Amygdala (tissue), 56 donors: ENCODE measurements at regions not wholly inside any gene's neighbourhood (a gene's known extent, or its start where the extent isn't known, plus 50 kb on each side); places are given as distances from the start of the nearest gene placed in this dataset.
"Not testable (repeated sequence)": the region's sequence is repeated elsewhere in the genome, so short reads cannot be mapped to it uniquely, and the experiment has no call there.

Experiments used
- DNase-seq, 56 donors: peaks; one replicate each; lab custom pipeline; 2025; lab: John Stamatoyannopoulos, UW

DNA sequence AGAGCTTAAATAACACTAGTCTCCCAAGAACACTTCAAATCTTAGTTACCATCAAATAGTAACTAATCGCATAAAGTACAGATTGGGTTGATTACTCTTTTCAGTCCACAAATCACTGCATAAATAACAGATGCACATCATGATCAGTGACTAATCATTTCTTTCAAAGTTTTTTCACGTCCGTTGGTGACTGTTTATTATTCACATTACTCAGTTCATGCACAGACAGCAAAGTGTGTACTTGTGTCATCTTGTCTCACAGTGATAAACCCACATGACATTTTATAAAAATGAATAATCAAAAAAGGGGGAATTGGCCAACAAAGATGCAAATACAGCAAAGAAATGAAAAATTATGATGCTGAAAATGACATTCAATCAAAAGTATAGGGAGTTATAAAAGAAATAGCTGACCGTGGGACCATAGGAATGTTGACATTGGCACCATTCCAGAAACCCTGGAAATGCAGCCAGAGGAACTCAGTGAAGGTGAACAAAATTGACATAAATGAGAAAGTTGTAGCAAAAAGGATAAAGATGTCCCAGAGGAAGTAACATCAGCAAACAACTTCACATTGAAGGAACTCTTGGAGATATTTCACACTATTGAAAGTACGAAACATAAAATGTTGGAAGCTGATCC lies 161.5 kb downstream of the SOX3 start:
- no peak for DNase-seq

- DNase-seq: no peak
These were observed 162.5 kb downstream of the SOX3 start for GRCh38 chrX:140342410-140342809.

DNA sequence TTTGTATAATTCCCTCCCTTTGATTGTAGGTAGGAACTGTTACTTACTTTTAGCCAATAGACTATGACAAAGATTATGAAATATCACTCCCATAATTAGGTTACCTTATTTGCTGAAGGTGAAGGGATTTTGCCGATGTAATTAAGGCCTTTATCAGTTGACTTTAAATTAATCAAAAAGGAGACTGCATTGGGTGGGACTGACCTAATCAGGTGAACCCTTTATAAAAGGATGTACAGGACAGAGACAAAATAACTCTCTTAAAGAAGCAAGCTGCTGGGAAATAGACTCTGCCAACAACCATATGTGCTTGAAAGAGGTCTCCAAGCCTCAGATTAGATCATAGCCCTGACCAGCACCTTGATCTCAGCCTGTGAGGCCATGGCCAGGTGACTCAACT lies 167.6 kb downstream of the SOX3 start:
- DNase-seq: no peak

- peak in 1 of 56 donors; percentile 5 for DNase-seq
These were observed 186.6 kb downstream of the SOX3 start for GRCh38 chrX:140318296-140318695.

- no peak for DNase-seq
These were observed 187.4 kb downstream of the SOX3 start for GRCh38 chrX:140317462-140317861.

DNA sequence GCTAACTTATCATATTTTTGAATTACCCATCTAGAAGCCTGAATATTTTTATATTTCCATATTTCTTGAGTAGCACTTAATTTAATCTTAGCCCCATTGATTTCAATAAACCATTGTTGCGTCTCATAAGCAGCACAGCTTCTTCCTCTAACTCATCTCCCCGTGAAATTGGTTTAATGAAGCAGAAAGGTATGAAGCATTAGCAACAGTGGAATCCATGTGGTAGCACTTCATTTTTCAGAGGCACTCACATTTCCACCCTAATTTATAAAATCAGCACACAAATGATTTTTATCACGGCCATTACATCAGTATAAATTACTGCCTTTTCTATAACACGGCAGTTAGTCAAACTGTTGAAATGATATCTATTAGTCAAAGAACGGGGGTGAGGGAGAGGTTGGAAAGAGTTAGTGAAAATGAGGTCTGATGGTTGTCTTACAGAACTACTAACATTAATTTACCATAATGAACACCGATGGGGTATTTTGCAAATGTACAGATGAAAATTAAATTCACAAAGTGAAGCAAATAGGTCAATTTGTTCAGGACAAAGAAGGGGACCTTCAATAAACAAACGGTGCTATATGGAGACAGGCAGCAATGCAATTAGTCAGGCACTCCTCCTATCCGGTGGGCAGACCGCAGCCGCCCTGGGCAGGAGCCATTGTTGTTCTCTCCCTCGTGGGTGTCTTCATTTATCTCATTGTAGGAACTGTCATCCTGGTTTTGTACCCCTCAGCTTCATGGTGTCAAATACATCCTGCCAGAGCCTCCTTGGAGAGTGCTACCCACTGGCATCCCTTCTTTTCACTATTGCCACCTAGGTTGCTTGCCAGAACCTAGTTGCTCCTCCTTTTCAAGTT lies 205.7 kb downstream of the SOX3 start:
- DNase-seq: no peak

- DNase-seq: no peak
These were observed 207.6 kb downstream of the SOX3 start for GRCh38 chrX:140297273-140297672.

DNA sequence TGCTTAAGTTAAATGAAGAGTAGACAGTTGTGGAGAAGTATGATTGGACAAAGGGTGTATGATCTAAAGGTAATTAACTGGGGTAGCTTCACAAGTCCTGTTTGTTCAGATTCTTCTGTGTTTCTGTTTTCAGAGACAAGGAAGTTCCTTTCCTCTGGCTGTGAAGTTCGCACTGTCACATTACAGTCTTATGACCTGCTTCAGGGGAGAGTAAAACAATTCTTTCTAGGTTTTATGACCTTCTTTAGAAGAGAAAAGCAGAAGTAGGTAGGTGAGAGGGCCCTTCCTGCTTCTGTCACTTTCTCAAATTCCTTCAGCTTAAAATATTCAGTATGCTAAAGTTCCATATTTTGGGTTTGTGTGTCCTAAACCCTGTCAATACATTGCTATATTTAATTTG lies 211.9 kb downstream of the SOX3 start:
- DNase-seq: no peak

DNA sequence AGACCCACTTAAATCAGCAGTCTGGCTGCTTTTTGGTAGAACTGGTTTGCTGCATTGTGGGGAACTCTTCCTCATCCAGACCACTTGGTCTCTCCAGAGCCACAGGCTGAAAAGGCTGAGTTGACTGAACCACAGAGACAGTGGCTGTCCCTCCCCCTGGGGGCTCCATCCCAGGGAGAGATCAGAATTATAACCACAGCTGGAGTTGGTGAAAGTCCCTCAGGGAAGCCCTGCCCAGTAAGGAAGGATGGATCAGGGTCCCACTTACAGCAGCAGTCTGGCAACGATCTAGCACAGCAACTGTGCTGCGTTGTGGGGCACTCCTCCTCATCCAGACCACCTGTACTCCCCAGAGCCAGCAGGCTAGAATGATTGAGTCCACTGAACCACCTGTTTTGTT lies 212.7 kb downstream of the SOX3 start:
- no peak for DNase-seq

- DNase-seq: no peak
These were observed 229.9 kb downstream of the SOX3 start for GRCh38 chrX:140274811-140275525.

DNA sequence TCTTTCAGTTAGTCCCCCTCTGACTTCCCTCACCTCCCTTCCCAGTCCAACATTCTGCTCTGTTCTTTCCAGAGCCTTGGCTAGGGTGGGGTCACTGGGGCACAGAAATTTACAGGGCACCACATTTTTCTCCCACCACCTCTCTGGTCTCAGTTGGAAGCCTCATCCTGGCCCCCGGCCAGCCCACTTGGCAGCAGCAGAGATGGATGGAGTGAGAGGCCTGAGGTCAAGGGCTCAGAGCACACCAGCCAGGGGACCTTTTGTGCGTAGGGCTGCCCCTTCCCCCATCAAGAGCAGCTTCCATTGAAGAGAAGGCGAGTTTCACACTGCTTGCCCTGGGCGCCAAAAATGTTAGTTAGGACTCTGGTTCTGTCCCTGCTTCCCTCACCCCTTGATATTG lies 230.9 kb downstream of the SOX3 start:
- DNase-seq: no peak

DNA sequence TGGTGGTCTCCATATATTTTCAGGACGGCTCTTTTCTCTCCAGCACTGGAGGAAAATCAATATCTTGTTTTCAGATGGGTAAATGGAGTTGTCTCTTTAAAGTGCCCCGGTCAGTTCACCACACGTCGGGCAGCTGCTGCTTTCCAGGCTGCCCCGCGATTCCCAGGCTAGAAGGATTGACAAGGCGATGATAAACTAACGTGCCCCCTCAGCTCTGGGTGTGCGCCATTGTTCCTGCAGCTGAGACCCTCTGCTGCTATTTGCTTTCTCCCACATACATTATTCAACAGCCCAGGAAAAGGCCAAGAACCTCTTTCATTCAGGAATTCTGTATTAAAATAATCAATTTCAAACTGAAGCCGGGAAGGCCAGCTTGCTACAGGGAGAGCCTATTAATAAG lies 254.5 kb downstream of the SOX3 start:
- no peak for DNase-seq

DNA sequence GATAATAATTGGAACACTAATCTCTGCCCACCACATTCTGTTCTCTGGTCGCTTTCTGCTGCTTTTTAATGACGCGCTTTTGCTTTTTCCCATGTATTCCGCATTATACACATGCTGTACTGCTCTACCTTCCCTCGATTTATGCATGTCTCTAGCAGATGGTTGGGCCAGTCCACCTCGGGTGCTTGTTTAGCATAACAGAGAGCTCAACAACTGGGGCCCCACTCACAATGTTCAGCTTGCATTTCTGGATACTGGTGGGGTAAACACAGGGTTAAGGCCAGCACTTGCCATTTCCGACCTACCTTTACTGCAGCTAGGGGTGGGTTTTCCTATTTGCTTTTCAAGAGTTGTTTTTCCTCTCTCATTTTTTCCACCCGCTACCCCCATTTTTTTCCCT lies 255.8 kb downstream of the SOX3 start:
- DNase-seq: no peak

GRCh38 chrX:140229191-140229590 lies 263.9 kb upstream of the CXorf66 start:
- DNase-seq: no peak

DNA sequence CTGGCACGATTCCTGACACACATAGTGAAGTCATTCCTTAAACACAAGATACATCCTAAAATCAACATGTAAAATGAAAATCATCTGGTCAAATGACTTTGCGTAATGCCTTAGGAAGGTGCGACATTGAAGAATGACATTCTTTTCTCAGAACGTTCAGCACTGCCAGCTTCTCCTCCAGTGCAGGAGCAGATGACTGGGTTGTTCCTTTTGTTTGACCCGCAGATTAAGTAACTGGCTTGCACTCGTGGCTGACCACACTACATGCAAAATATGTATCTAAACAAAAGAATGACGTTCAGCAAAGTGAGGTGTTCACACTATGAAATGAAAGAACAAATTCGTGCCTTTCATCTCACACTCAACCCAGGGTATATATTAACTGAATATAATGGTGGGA lies 260.7 kb upstream of the CXorf66 start:
- DNase-seq: not testable (repeated sequence)

GRCh38 chrX:140215894-140216293 lies 250.6 kb upstream of the CXorf66 start:
- DNase-seq: not testable (repeated sequence)

DNA sequence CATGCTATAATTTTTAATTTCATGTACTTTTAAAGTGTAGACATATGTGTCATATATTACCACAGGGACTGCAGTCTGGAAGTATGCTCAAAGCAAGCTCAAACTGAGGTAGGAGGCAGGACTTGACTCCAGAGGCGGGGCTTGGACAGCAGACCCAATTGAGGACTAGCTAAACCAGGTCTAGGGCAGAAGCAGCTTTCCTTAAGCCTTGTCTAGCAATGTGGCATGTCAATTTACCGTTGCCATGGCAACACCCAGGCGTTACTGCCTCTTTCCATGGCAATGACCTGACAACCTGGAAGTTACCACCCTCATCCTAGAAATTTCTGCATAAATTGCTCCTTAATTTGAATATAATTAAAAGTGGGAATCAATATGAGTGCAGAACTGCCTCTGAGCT lies 249.2 kb upstream of the CXorf66 start:
- DNase-seq: not testable (repeated sequence)

DNA sequence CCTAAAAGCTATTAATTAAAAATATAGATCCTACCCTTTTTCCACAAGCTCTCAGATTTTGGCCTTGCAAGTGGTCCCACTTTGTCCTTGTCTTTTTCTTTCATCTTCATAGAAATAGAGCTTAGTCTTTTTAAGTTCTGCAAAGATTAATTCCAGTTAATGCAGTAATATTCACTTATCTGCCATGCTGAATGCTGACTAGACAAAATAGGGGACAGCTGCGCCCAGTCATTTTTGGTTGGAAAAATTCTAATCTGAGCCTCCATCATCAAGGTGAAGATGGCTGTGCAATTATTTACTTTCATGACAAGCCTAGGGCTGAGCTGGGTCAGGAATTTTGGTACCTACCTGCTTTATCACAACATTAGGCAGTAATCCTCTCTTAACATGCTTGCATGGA lies 241.3 kb upstream of the CXorf66 start:
- no peak for DNase-seq

DNA sequence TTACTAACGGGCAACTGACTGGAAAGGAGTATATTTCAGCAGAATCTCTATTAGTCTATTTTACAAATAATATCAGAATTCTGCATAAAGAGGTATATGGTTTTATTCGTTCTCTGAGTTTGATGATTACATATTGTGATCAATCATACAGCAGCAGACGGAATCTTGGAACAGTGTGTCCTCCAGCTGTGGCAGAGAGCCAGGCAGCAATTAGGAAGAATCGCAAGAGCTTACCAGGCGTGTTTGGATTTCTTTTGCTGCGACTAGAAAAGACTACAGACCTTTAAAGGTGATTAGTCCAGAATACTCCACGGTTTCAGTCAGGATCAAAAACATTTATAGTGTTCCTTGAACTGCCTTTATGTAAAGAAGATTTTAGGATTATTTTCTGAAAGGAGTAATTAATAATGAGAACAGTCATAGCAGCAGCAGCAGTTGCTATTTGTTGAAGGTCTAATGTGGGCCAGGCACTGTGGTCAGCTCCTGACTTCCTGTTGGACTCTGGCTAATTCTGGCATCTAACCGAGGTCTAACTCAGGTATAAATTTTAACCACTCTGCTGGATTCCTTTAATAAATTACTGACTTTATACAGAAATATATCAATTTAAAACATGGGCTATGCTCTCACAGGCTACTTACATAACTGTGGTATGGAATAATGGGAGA lies 225.3 kb upstream of the CXorf66 start:
- DNase-seq: no peak

GRCh38 chrX:140180585-140180984 lies 215.3 kb upstream of the CXorf66 start:
- DNase-seq: no peak

DNA sequence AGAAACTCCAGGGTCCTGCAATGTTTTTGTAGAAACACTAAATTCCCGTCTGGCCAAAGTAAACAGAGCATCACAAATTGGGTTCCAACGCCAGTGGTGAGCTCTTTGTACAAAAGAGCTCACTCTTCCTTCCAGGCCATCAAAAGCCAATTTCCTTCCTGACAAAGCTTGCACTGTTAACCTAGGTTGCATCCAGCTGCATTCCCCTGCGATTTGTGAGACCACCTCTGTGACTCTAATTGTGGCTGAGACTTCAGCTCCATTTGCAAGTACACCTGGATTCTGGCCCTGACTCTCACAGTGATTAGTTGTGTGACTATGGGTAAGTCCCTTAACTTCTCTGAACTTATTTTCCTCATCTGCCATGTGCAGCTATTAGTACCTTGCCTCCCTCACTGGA lies 212.5 kb upstream of the CXorf66 start:
- no peak for DNase-seq
